Bone marrow (tissue), 2 donors: ENCODE measurements at regions not wholly inside any gene's neighbourhood (a gene's known extent, or its start where the extent isn't known, plus 50 kb on each side); places are given as distances from the start of the nearest gene placed in this dataset.
"Not testable (repeated sequence)": the region's sequence is repeated elsewhere in the genome, so short reads cannot be mapped to it uniquely, and the experiment has no call there.

Experiments used
- DNase-seq, 2 donors: peaks; one replicate each; lab custom pipeline; 2025; lab: John Stamatoyannopoulos, UW

DNA sequence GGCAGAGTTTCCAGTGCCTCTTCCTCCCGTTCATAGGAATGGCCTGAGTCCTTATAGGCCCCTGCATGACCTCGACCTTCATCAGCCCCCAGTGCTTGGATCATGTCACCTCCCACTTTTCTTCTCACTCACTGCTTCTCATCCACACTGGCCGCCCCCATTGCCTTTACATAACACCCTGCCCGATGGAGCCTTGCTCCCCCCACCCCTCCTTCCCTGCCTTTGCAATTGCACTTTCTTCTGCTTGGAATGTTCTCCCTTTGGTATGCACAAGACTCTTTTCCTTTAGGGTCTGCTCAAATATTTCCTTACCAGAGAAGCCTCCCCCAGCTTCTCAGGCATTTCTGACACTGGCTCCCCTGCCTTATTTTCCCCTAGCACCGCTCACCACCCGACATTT is 125.2 kb upstream of the KCNJ6 start:
- DNase-seq = no peak

DNA sequence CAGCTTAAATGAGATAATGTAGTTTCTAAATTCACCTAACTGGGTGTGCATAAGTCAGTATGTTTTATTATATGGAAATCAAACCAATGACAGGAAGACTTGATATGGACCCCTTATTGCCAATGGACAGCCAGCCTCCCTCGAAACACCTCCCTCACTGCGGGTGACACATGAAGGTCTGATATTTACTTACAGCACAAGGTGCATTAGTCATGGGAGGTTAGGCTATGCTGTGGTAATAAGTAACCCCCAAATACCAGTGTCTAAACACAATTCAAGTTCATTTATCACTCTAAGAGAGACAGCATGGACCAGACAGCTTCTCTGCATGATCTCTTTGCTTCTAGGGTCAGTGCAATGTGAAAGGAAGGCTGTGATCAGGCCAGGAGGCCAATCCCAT is 126.0 kb upstream of the KCNJ6 start:
- DNase-seq = no peak

DNA sequence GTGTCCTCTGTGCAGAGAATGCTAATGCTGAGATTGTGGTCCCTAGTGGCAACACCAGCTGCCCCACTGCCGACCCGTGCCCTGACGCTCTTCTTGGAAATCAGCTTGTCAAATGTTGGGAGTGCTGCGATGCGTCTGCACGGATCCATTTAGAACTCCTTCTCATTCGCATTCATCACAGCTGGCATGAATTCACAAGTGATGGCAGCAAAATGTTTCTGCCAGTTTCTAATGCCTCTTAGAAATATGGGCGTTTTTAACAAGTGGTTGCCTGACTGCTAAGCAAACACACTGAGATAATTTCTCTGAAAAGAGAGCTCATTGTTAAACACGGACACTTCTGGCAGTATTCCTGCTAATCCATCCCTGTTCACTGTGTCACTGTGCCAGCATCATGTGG is 131.9 kb upstream of the KCNJ6 start:
- no peak for DNase-seq

DNA sequence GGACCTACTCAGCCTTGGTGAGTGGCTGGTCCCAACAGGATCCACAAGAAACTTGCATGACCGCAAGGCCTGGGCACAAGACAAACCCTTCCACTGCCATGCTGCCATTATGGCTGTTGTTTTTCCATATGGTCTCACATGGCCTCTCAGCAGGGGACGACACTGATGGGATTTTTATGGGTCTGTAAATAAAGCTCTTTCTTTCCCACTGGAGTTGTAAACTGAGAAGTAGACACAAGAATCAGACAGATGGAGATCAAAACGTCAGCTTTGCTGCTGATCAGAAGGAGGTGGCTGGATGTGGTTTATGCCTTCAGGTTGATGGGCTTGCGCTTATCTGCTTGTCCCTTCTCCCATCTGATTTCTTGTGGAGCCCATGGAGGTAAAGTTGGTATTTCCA is 138.1 kb upstream of the KCNJ6 start:
- no peak for DNase-seq

DNA sequence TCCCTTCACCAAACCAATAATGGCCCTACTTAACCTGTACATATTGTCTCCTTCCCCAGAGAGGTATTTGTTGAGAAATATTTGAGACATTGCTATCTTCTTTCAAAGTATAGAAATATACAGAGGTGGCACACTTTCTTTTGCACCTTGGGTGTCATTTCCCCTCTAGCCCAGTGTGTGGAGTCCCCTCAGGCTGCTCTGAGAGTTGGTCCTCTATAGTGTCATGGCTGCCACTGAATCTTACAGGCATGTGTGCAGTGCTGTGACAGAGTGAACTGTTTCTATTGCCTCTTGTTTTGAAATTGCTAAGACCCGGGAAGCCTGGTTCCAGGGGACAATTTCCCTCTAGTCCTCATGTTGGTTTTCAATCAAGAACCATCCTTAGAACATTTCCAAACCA is 140.2 kb upstream of the KCNJ6 start:
- no peak for DNase-seq

DNA sequence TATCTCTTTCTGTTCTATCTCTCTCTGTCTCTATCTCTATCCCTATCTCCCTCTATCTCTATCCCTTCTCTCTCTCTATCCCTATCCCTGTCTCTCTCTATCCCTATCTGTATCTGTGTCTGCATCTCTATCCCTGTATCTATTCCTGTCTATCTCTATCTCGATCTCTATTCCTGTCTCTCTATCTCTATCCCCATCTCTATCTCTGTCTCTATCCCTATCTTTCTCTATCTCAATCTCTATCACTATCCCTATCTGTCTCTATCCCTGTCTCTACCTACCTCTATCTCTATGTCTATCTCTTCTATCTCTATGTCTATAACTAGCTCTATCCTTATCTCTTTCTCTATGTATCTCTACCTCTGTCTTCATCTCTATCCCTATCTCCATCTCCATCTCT is 141.4 kb upstream of the KCNJ6 start:
- DNase-seq = no peak

DNA sequence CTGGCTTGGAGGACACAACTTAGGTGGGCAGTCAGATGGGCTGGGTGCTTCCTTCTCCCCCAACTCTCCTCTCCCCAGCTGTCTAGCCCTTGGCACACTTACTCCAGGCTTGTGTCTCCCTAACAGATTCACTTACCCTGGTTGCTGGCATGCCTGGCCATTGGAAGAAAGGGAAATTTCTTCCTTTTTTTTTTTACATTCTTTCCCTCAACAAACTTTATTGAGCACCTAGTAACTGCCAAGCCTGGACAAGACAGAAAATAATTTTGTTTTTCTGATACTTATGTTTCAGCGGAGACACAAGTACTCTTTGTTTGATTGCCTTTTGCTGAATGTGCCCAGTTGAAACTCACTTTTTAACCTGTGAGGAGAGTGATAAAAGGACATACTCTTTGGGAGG is 144.3 kb upstream of the KCNJ6 start:
- no peak for DNase-seq

DNA sequence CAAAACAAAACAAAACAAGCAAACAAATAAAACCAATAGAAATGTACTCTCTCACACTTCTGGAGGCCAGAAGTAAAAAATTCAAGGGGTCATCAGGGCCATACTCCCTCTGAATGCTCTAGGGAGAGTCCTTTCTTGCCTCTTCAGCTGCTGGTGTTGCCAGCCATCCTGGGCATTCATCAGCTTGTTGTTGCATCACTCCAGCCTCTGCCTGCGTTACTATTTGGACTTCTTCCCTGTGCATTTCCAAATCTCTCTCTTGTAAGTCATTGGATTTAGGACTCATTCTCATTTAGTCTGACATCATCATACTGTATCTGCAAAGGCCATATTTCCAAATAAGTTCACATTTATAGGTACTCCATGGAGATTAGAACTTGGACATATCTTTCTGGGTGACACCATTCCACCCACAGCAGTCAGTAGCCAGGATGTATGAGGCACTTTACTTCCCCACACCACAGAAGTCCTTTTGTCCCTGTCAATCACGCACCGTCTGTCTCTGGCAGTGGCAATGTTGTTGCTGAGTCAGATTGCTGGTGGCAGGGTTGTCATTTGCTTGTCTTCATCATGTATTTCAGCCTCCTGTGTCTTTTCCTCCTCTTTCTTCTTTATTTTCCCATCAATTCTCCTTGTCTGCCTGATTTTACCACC is 151.0 kb upstream of the KCNJ6 start:
- DNase-seq = no peak

DNA sequence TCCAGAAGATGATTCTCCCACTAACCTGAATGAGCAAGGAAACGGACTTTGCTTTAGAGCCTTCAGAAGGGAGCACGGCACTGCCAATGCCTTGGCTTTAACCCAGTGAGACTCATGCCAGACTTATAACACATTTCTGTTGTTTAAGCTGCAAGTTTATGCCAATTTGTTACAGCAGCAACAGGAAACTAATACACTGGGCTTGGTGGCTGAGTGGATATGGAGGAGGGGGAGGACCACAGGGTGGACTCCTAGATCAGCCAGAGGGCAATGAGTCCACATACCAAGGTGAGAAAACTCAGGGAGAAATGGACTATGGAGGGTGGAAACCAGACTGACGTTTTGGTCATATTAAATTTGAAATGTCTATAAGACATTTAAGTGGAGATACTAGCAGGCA is 156.2 kb upstream of the KCNJ6 start:
- no peak for DNase-seq

DNA sequence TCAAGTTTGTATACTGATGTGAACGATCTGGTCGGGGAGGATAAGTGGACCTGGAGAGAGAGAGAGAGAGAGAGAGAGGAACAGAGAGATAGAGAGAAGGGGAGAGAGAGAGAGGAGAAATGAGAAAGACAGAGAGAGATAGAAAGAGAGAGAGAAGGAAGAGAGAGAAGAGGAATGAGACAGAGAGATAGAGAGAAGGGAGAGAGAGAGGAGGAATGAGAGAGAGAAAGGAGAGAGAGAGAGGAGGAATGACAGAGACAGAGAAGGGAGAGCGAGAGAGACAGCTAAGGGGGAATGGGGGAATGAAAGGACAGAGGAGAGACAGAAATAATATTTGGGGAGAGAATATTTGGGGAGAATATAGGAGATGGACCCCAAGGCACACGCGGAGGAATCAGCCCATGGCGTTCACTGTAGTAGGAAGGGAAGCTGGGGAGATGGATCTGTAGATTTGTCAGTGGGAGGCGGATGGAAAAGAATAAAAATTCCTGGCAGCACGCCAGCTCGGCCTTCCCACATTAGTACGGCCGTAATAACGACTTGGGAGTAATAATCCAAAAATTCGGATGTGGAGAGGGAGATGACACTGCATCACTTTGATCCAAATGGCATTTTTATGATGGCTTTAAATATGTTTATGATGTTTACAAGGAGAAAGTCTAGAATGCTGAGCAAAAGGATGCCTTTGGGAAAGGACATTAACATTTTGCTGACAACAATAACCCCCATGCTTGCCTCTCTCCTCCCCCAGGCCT is 159.8 kb upstream of the KCNJ6 start:
- DNase-seq = no peak

DNA sequence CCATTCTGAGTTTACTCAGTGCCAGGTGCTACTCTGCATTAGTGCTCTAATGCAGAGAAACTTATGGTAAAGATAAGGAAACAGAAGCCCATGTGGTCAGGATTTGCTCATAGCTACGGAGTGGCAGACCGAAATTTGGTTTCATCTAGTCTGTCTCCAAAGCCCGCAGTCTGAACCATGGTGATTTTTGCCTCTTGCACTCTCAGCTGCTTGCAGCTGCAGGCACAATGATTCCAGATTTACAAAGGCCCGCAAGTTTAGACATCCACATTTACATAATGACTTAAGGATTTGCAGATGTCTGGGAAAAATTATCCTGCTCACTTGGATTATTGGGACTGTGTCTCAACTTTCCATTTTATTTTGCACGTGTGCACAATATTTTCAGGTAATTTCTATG is 161.3 kb upstream of the KCNJ6 start:
- DNase-seq = no peak

DNA sequence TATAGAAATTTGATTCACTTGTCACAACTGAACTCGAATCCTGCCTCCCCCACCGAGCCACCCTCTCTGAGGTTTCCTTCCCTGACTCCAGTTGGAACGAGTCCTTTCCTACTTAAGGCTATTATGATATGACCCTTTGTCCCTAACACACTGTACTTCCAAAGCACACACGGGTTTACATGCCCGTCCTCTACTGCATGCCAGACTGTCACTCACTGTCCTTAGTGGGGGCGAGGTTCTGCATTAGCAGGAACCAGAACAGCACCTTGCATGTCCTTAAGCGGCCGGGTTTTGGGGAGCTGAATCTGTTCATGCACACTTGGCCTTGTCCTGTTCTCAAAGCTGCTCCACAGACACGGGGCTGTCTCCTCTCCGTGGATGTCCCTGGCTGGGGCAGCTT is 164.6 kb upstream of the KCNJ6 start:
- DNase-seq = no peak

DNA sequence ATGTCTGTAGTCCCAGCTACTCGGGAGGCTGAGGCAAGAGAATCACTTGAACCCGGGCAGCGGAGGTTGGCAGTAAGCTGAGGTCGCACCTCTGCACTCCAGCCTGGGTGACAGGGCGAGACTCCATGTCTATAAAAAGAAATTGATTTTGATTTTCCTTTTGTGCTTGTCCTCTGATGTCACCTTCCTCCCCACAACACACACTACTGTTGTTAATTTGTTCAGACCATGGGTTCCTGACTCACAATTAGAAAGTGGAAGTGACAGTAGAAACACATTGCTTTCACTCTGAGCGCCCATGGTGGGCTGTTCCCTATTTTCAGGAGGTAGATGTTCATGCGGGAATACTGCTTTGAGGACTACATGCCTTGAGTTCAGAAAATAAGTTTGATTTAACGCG is 165.5 kb upstream of the KCNJ6 start:
- DNase-seq = no peak

DNA sequence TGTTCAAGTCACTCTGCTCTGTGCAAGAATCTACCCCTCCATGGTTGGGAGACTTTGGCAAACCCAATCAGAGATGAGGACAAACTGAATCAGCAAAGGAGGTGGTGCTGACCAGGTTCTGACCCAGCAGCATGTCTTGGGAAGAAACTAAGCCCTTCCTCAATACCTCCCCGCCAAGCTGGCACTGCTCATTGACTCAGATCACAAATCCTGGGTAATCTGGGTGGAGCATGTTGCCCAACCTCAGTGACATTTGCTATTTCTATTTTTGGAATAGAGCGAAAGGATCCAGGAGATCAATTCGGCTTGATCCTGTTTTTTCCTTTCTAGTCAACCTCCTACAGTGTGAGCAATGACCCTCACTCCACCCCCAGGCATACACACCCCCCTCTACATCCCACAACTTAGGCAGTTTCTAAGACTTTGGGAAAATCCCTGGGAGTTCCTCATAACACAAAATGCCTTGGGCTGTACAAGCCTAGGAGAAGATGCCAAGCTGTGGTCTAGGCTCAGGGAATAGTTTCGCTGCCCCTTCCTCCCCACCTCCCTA is 166.8 kb upstream of the KCNJ6 start:
- DNase-seq = no peak

DNA sequence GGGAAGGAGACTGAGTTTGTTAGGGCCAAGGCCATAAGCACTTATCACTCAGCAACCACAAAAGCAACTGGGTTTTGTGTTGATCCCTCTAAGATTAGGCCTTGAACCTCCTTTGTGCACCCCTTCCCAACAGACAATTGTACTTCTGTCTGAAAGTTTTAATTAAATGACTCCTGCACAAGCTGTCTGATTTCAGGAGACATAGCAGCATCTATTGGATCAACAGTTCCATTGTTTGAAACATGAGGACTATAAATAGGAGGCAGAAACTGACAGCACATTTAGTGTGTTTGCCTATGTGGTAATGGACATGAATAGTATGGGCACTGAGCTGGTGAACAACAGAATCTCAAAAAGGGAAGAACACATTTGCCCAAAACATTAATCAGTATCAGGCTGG is 167.3 kb upstream of the KCNJ6 start:
- no peak for DNase-seq

DNA sequence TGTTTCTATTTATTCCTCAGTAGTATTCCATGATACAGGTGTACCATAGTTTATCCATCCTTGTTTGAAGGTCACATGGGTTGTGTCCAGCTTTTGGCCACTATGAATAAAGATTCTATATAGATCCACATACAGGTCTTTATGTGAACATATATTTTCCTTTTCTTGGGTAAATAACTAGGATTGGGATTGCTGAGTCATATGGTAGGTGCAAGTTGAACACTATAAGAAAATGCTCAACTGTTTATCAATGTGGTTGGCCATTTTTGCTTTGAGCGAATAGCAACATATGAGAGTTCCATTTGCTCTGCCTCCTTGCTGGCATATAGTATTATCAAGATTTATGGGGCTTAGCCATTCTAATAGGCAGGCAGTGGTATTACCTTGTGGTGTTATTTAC is 170.2 kb upstream of the KCNJ15 start:
- no peak for DNase-seq

DNA sequence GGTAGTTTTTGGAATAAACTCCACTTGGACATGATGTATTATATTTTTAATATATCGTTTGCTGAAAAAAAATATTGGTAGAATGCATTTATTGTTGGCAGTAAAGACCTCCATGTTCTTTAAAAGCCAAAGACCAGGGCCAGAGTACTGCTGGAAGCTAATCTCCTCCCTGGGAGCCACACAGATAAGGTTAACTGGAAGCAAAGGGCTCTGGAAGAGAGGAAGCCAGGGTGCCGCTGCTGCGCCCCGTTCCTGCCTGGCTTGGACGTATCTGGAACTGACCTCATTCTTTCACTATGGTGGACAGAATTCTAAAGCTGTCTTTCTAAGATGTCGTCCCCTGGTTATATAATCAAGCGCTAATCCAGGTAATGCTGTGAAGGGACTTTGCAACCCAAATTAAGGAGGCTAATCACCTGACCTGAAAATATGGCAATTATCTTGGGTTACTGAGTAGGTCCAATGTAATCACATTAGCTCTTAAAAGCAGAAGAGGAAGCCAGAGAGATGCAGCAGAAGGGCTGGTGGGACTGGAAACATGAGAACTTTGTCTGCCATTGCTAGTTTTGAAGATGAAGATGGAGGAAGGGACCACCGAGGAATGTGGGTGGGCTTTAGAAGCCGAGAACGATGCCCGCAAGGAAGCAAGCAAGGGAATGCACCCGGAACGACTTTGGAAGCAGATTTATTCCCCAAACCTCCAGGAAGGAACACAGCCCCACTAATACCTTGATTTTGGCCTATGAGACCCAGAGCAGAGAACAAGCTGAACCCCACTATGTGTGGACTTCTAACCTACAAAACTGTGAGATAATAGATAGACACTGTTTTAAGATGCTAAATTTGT is 167.7 kb upstream of the KCNJ15 start:
- no peak for DNase-seq

DNA sequence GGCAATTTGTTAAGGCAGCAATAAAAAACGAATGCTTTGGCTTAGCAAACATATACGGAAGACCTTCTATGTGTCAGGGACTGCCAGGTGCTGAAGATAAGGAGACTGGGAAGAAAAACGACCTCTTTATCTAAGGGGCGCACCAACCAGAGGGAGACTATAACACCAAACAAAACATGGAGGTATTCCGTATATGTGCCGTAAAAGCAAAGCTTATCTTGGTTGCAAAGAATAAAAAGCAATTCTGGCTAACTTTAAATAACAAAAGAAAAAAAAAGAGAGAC is 167.1 kb upstream of the KCNJ15 start:
- no peak for DNase-seq

DNA sequence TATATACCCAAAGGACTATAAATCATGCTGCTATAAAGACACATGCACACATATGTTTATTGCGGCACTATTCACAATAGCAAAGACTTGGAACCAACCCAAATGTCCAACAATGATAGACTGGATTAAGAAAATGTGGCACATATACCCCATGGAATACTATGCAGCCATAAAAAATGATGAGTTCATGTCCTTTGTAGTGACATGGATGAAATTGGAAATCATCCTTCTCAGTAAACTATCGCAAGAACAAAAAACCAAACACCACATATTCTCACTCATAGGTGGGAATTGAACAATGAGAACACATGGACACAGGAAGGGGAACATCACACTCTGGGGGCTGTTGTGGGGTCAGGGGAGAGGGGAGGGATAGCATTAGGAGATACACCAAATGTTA is 165.7 kb upstream of the KCNJ15 start:
- not testable (repeated sequence) for DNase-seq

DNA sequence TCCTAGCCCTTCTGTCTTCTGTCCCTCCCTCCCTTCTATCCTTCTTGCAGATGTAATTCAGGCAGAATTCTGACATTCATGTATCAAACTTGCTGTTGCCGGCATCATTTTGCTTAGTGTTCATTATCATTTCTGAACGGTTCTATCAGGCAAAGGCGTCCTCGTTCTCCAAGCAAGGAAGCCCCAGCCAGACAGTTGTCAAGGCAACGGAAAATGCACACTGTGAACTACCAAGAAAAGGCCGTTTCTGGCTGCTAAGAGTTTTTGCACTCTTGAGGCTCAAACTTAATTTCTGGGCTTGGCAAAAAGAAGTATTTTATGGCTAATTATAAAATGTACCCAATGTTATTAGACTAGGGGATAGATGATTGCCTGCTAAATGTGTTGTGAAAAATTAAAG is 164.7 kb upstream of the KCNJ15 start:
- no peak for DNase-seq

DNA sequence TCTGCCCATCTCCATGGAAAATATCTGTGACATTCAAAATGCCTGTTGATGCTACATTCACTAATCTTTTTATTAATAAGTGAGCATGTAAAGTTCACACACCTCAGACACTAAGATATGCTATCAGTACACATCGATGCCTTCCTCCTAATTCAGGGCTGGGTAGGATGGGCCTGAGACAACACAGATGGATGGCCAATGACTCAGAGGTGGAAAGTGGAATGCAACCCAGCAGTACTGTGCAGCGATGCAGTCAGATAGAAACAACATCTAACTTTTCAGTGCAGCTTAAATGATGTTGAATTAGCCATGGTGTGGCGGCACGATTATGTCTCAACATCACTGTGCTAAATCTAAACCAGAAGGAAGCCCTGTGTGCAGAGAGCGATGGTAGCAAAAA is 161.6 kb upstream of the KCNJ15 start:
- no peak for DNase-seq

DNA sequence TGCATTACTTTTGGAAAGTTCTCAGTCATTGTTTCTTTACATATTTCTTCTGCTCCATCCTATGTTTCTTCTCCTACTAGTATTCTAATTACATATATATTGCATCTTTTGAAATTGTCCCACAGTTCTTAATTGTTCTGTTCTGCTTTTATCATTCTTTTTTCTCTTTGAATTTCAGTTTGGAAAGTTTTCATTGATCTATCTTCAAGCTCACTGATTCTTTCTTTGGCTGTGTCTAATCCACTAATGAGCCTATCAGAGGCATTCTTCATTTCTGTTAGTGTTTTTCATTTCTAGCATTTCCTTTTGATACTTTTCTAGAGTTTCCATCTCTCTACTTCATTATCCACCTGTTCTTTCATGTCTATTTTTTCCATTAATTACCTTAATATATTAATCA is 159.0 kb upstream of the KCNJ15 start:
- no peak for DNase-seq

DNA sequence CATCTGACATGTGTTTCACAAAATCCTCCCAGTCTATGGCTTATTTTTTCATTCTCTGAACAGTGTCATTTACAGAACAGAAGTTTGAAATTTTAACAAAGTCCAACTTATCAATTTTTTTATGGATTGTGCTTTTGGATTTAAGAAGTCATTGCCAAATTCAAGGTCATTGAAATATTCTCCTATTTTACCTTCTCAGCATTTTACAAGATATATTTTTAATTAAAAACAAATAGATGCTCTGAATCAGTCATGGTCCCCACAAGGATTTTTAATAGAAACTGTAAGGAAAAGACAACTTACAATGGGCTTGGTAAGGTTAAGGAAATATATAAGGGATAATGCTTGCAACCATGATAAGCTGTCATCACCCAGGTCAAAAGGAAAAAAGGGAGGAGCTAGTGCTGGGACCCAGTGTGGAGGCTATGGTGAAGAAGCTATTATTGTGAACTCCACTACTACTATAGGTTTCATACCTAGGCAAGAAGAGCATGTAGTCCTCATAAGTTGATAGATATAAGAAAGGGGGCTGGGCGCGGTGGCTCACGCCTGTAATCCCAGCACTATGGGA is 144.5 kb upstream of the KCNJ15 start:
- DNase-seq = no peak
